ENCODE measurements at regions not wholly inside any gene's neighbourhood (a gene's known extent, or its start where the extent isn't known, plus 50 kb on each side); places are given as distances from the start of the nearest gene placed in this dataset.

- intact Hi-C loops (cut with micrococcal nuclease), result no loop called here
Observed at GRCh38 chr5:3322642-3323041, 273.0 kb upstream of the IRX1 start.

- intact Hi-C loops (cut with micrococcal nuclease), result no loop called here
Observed at GRCh38 chr5:3321923-3322322, 273.7 kb upstream of the IRX1 start.

GRCh38 chr5:3321119-3321760 is 274.4 kb upstream of the IRX1 start:
- intact Hi-C loops (cut with micrococcal nuclease), result no loop called here

GRCh38 chr5:3320317-3320875 is 275.2 kb upstream of the IRX1 start:
- intact Hi-C loops (cut with micrococcal nuclease), result no loop called here

- intact Hi-C loops (cut with micrococcal nuclease), result no loop called here
Observed at GRCh38 chr5:3317051-3317795, 278.4 kb upstream of the IRX1 start.

- intact Hi-C loops (cut with micrococcal nuclease), result no loop called here
Observed at GRCh38 chr5:3313569-3313968, 282.1 kb upstream of the IRX1 start.

- intact Hi-C loops (cut with micrococcal nuclease), result no loop called here
Observed at GRCh38 chr5:3312299-3312698, 283.3 kb upstream of the IRX1 start.

GRCh38 chr5:3311433-3311832 is 284.2 kb upstream of the IRX1 start:
- intact Hi-C loops (cut with micrococcal nuclease), result no loop called here

- intact Hi-C loops (cut with micrococcal nuclease), result no loop called here
Observed at GRCh38 chr5:3310541-3311261, 284.9 kb upstream of the IRX1 start.

GRCh38 chr5:3309538-3309937 is 286.1 kb upstream of the IRX1 start:
- intact Hi-C loops (cut with micrococcal nuclease), result no loop called here

GRCh38 chr5:3307982-3308621 is 287.5 kb upstream of the IRX1 start:
- intact Hi-C loops (cut with micrococcal nuclease), result no loop called here

- intact Hi-C loops (cut with micrococcal nuclease), result no loop called here
Observed at GRCh38 chr5:3305432-3305831, 290.2 kb upstream of the IRX1 start.

- intact Hi-C loops (cut with micrococcal nuclease), result no loop called here
Observed at GRCh38 chr5:3304346-3304745, 291.3 kb upstream of the IRX1 start.

- intact Hi-C loops (cut with micrococcal nuclease), result no loop called here
Observed at GRCh38 chr5:3303777-3304176, 291.9 kb upstream of the IRX1 start.

GRCh38 chr5:3302228-3302627 is 293.4 kb upstream of the IRX1 start:
- intact Hi-C loops (cut with micrococcal nuclease), result no loop called here

GRCh38 chr5:3301306-3301705 is 294.3 kb upstream of the IRX1 start:
- intact Hi-C loops (cut with micrococcal nuclease), result no loop called here

GRCh38 chr5:3300726-3301125 is 294.9 kb upstream of the IRX1 start:
- intact Hi-C loops (cut with micrococcal nuclease), result no loop called here

GRCh38 chr5:3299441-3299840 is 296.2 kb upstream of the IRX1 start:
- intact Hi-C loops (cut with micrococcal nuclease), result no loop called here

- intact Hi-C loops (cut with micrococcal nuclease), result no loop called here
Observed at GRCh38 chr5:3297853-3298252, 297.8 kb upstream of the IRX1 start.

- intact Hi-C loops (cut with micrococcal nuclease), result no loop called here
Observed at GRCh38 chr5:3288325-3288724, 307.3 kb upstream of the IRX1 start.

- intact Hi-C loops (cut with micrococcal nuclease), result no loop called here
Observed at GRCh38 chr5:3287516-3287915, 308.1 kb upstream of the IRX1 start.

- intact Hi-C loops (cut with micrococcal nuclease), result no loop called here
Observed at GRCh38 chr5:3285621-3286020, 310.0 kb upstream of the IRX1 start.

Data from T-helper 2 cell treated with Interferon-gamma antibody and Interleukin-4, amounts not matched to agents 100 ng/mL and 5 ng/mL, for 36 hours (primary cell).